GM12878 (cell line): ENCODE measurements at regions not wholly inside any gene's neighbourhood (a gene's known extent, or its start where the extent isn't known, plus 50 kb on each side); places are given as distances from the start of the nearest gene placed in this dataset.

Experiments used
- CTCF ChIP-seq, 3 experiments: IDR thresholded peaks in 2 of 3; conservative IDR thresholded peaks in 1 of 3; 2 replicates each; pipeline ENCODE4 v1.5.1; 2011; ENCODE audit warnings: low read depth in 3 of 3, low read length in 3 of 3, mild to moderate bottlenecking in 3 of 3, control low read depth in 2 of 3, moderate library complexity in 2 of 3, inconsistent platforms in 1 of 3, mixed read lengths in 1 of 3; ENCODE audit not compliant: control insufficient read depth in 2 of 3, insufficient read depth in 1 of 3; ENCODE audit errors: extremely low read depth in 1 of 3
- EGR1 ChIP-seq, 2 experiments: IDR thresholded peaks; 1 replicate in 1 of 2; 2 replicates in 1 of 2; pipeline ENCODE4 v1.6.1; 2011 to 2012; ENCODE audit warnings: low read depth in 2 of 2, low read length in 2 of 2, borderline replicate concordance in 1 of 2, mild to moderate bottlenecking in 1 of 2, moderate library complexity in 1 of 2
- PRDM15 ChIP-seq: fragments of 450-650 bp; formaldehyde crosslinking; IDR thresholded peaks from 2 replicates; pipeline ENCODE4 v1.4.0; 2020; ENCODE audit warnings: mild to moderate bottlenecking, moderate library complexity
- RAD21 ChIP-seq: IDR thresholded peaks from 2 replicates; pipeline ENCODE4 v1.6.1; 2011; ENCODE audit warnings: mild to moderate bottlenecking, low read depth, low read length, moderate library complexity; ENCODE audit not compliant: insufficient read depth

DNA sequence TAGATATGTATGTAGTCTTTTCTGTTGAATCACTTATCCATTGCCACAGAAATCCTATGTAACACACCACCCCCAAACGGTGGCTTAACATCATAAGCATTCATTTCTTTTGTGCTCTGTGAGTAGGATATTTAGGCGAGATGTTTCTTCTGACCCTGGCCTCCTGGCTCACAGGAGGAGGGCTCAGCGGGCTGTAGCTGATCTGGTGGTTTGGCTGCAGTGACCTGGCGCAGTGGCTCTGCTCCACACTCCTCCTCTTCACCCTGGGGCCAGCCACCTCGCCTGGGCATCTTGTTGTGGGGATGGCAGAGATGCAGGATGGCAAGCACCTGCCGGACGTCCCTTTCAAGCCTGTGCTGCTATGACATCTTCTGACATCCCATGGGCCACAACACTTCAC is 147.1 kb upstream of the IRS2 start:
- TF ChIP-seq RAD21 (no peak), PRDM15 (CRISPR knock-in tag) (no peak), CTCF (IDR thresholded peaks at IDR 0.05 in 2 of 3, conservative IDR thresholded peaks at IDR 0.05 in 1 of 3; ENCODE audit: control insufficient read depth in 2 of 3, extremely low read depth in 1 of 3, insufficient read depth in 1 of 3, low read depth in 3 of 3, low read length in 3 of 3) (no peak), EGR1 (IDR thresholded peaks at IDR 0.05; ENCODE audit: borderline replicate concordance in 1 of 2, low read depth in 2 of 2, low read length in 2 of 2) (no peak)
